Endothelial cell of umbilical vein (primary cell): ENCODE measurements at regions not wholly inside any gene's neighbourhood (a gene's known extent, or its start where the extent isn't known, plus 50 kb on each side); places are given as distances from the start of the nearest gene placed in this dataset.

Experiments used
- BruUV-seq: library from RNA; stranded (reverse); fragments of 400-500 nt; replicated peaks from 2 replicates; lab custom pipeline; 2021; lab: Mats Ljungman, UMichigan
- CTCF ChIA-PET: fragments of 300-600, 350-600 bp; sonication (Branson Sonifier 250); formaldehyde crosslinking; loops from one replicate; lab custom pipeline; 2021; ENCODE audit warnings: antibody characterized with exemption, inconsistent platforms; lab: Charles Lee
- POLR2A ChIA-PET: fragments of 300-600, 350-600 bp; sonication (Branson Sonifier 250); formaldehyde crosslinking; loops from one replicate; lab custom pipeline; 2021; ENCODE audit warnings: antibody characterized with exemption, inconsistent platforms; lab: Charles Lee
- DNase-seq: peaks from one replicate; pipeline ENCODE4 v3.0.0-alpha.2; 2011; ENCODE audit warnings: low read depth, low spot score
- FAIRE-seq: peaks from 2 replicates; lab custom pipeline; 2011; peaks lifted over from hg19 to GRCh38; lab: Jason Lieb, UNC
- H2AFZ ChIP-seq: 2 replicates; pipeline ENCODE4 v1.6.0; 2012; ENCODE audit warnings: low read depth, low read length, control low read depth, inconsistent platforms
- H3K27ac ChIP-seq: 2 replicates; pipeline ENCODE4 v1.5.1; 2011; ENCODE audit warnings: low read depth, mild to moderate bottlenecking, control low read depth, low read length, moderate library complexity; ENCODE audit not compliant: insufficient read depth
- H3K27me3 ChIP-seq, 2 experiments: 2 replicates each; pipeline versions ENCODE4 v1.6.0 to v1.6.1; 2011; ENCODE audit warnings: low read length in 2 of 2, mixed read lengths in 1 of 2; ENCODE audit not compliant: control insufficient read depth in 2 of 2, insufficient read depth in 2 of 2
- H3K36me3 ChIP-seq, 2 experiments: 2 replicates in 1 of 2; 3 replicates in 1 of 2; pipeline ENCODE4 v1.5.1; 2011; ENCODE audit warnings: low read length in 2 of 2, mild to moderate bottlenecking in 1 of 2, moderate library complexity in 1 of 2; ENCODE audit not compliant: control insufficient read depth in 2 of 2, insufficient read depth in 2 of 2; ENCODE audit errors: extremely low read depth in 1 of 2
- H3K4me1 ChIP-seq: 3 replicates; pipeline ENCODE4 v1.5.1; 2011; ENCODE audit warnings: mild to moderate bottlenecking, low read length; ENCODE audit not compliant: control insufficient read depth, insufficient read depth; ENCODE audit errors: extremely low read depth
- H3K4me2 ChIP-seq: 2 replicates; pipeline ENCODE4 v1.6.1; 2011; ENCODE audit warnings: low read length, control low read depth, mixed read lengths; ENCODE audit not compliant: insufficient read depth
- H3K4me3 ChIP-seq, 3 experiments: fragments of 200-600 bp in 1 of 3; sonication (generic), shearing (Covaris generic) in 1 of 3; replicated peaks in 1 of 3; 2 replicates each; pipeline ENCODE4 v1.5.1; 2011 to 2016; ENCODE audit warnings: control low read depth in 3 of 3, low read length in 3 of 3, mild to moderate bottlenecking in 2 of 3, inconsistent platforms in 1 of 3, low read depth in 1 of 3, moderate library complexity in 1 of 3; ENCODE audit not compliant: insufficient read depth in 1 of 3
- H3K79me2 ChIP-seq: 2 replicates; pipeline ENCODE4 v1.6.0; 2012; ENCODE audit warnings: low read length, inconsistent platforms; ENCODE audit not compliant: control insufficient read depth, insufficient read depth
- H3K9ac ChIP-seq: replicated peaks from 2 replicates; pipeline ENCODE3; 2011; ENCODE audit warnings: low read length, control low read depth; ENCODE audit not compliant: insufficient read depth; ENCODE audit errors: extremely low read depth
- H3K9me1 ChIP-seq: replicated peaks from 3 replicates; pipeline ENCODE4 v1.6.0; 2011; ENCODE audit warnings: mild to moderate bottlenecking, low read length; ENCODE audit not compliant: control insufficient read depth, insufficient read depth; ENCODE audit errors: extremely low read depth
- H3K9me3 ChIP-seq: replicated peaks from 2 replicates; pipeline ENCODE4 v1.5.1; 2012; ENCODE audit warnings: low read length, inconsistent platforms; ENCODE audit not compliant: control insufficient read depth, insufficient read depth
- H4K20me1 ChIP-seq: replicated peaks from 2 replicates; pipeline ENCODE3; 2011; ENCODE audit warnings: mild to moderate bottlenecking, low read length; ENCODE audit not compliant: control insufficient read depth, insufficient read depth; ENCODE audit errors: extremely low read depth
- CTCF ChIP-seq, 2 donors: IDR thresholded peaks; 1 replicate in 1 of 2; 2 replicates in 1 of 2; pipeline ENCODE4 v1.5.1; 2011; ENCODE audit warnings: low read length in 2 of 2, mild to moderate bottlenecking in 2 of 2, moderate library complexity in 2 of 2, control low read depth in 1 of 2, inconsistent platforms in 1 of 2, low read depth in 1 of 2; ENCODE audit not compliant: insufficient read depth in 1 of 2; ENCODE audit errors: extremely low read depth in 1 of 2
- EZH2 ChIP-seq: IDR thresholded peaks from 2 replicates; pipeline ENCODE4 v1.6.1; 2012; ENCODE audit warnings: borderline replicate concordance, low read depth, mild to moderate bottlenecking, moderate library complexity, low read length, inconsistent platforms; ENCODE audit not compliant: severe bottlenecking
- FOS ChIP-seq: IDR thresholded peaks from 2 replicates; pipeline ENCODE4 v1.6.1; 2011; ENCODE audit warnings: mild to moderate bottlenecking, low read length, moderate library complexity, borderline replicate concordance; ENCODE audit not compliant: insufficient read depth
- GATA2 ChIP-seq: IDR thresholded peaks from 2 replicates; pipeline ENCODE4 v1.7.0; 2011; ENCODE audit warnings: low read depth, mild to moderate bottlenecking, moderate library complexity, mixed read lengths, low read length; ENCODE audit not compliant: insufficient read length, insufficient read depth
- JUN ChIP-seq: IDR thresholded peaks from 2 replicates; pipeline ENCODE4 v1.6.1; 2011; ENCODE audit warnings: borderline replicate concordance, low read depth; ENCODE audit not compliant: insufficient read length, insufficient read depth
- MAX ChIP-seq: IDR thresholded peaks from 2 replicates; pipeline ENCODE4 v1.6.1; 2011; ENCODE audit not compliant: insufficient read depth, insufficient read length
- MYC ChIP-seq: IDR thresholded peaks from one replicate; pipeline ENCODE4 v1.6.1; 2011; ENCODE audit warnings: mild to moderate bottlenecking, low read depth, low read length
- POLR2A ChIP-seq: IDR thresholded peaks from 2 replicates; pipeline ENCODE4 v1.6.1; 2012; ENCODE audit warnings: low read depth, mild to moderate bottlenecking, control low read depth, low read length
- POLR2AphosphoS5 ChIP-seq: IDR thresholded peaks from 2 replicates; pipeline ENCODE4 v1.6.1; 2012; ENCODE audit warnings: low read depth, mild to moderate bottlenecking, control low read depth, low read length, moderate library complexity; ENCODE audit not compliant: insufficient read depth
- dilution Hi-C: fragments of 300-500 bp; cut with MboI; formaldehyde crosslinking; loops from one replicate; pipeline ENCODE4 v1.15.0; 2019; ENCODE audit warnings: low sequenced_read_pairs; ENCODE audit not compliant: extremely low pct_ligation_motif_present
- intact Hi-C: fragments of 100-400 bp; cut with micrococcal nuclease; formaldehyde crosslinking; loops from one replicate; pipeline ENCODE4 v1.10.0; 2022

GRCh38 chr2:105647731-105648130 is 97.0 kb upstream of the NCK2 start:
- H3K9ac ChIP-seq = no peak overlapping the region
- H2AFZ ChIP-seq = no peak overlapping the region
- H3K27ac ChIP-seq = no peak overlapping the region
- no peak for DNase-seq
- H3K9me3 ChIP-seq = no peaks in the 10 kb centered on the region
- H3K27me3 ChIP-seq = no peaks in the 10 kb centered on the region
- no peaks in the 10 kb centered on the region for H3K9me1 ChIP-seq
- ChIA-PET POLR2A (no interaction called here), CTCF (no interaction called here)
- no peak for TF ChIP-seq MAX
- TF ChIP-seq FOS = no peak
- TF ChIP-seq POLR2A = no peak
- TF ChIP-seq CTCF (IDR thresholded peaks at IDR 0.05; ENCODE audit: extremely low read depth in 1 of 2, insufficient read depth in 1 of 2, low read depth in 1 of 2, low read length in 2 of 2) = no peak
- no peak for TF ChIP-seq POLR2AphosphoS5
- TF ChIP-seq JUN = no peak
- TF ChIP-seq EZH2 = no peak
- no peak for TF ChIP-seq MYC
- TF ChIP-seq GATA2 = no peak
- BruUV-seq = no TSS peak
- dilution Hi-C loops (no loop called here), intact Hi-C loops (no loop called here)
- FAIRE-seq = no peak
- H3K4me3 ChIP-seq = no peak overlapping the region
- no peaks in the 10 kb centered on the region for H3K4me1 ChIP-seq
- no peak overlapping the region for H3K4me2 ChIP-seq
- no peaks in the 10 kb centered on the region for H4K20me1 ChIP-seq
- no peaks in the 10 kb centered on the region for H3K79me2 ChIP-seq
- H3K36me3 ChIP-seq = no peaks in the 10 kb centered on the region
